H1 (cell line): ENCODE measurements at regions not wholly inside any gene's neighbourhood (a gene's known extent, or its start where the extent isn't known, plus 50 kb on each side); places are given as distances from the start of the nearest gene placed in this dataset.

Experiments used
- CEBPB ChIP-seq: IDR thresholded peaks from 2 replicates; pipeline ENCODE4 v1.6.1; 2012; ENCODE audit warnings: low read depth, low read length
- EZH2 ChIP-seq: fragments of 200-600 bp; sonication (generic); IDR thresholded peaks from 2 replicates; pipeline ENCODE4 v1.7.1; 2012; ENCODE audit warnings: low read depth, mild to moderate bottlenecking, moderate library complexity, low read length, inconsistent platforms; ENCODE audit not compliant: severe bottlenecking
- PHF8 ChIP-seq: fragments of 200-600 bp; sonication (generic); conservative IDR thresholded peaks from 2 replicates; pipeline ENCODE4 v1.7.1; 2012; ENCODE audit warnings: low read depth, mild to moderate bottlenecking, inconsistent platforms, low read length, moderate library complexity
- RAD21 ChIP-seq, 2 experiments: IDR thresholded peaks in 1 of 2; conservative IDR thresholded peaks in 1 of 2; 2 replicates each; pipeline ENCODE4 v1.6.1; 2011; ENCODE audit warnings: low read depth in 2 of 2, low read length in 2 of 2, improper control_type of control experiment in 1 of 2, inconsistent platforms in 1 of 2, mild to moderate bottlenecking in 1 of 2, moderate library complexity in 1 of 2
- SP2 ChIP-seq: IDR thresholded peaks from 2 replicates; pipeline ENCODE4 v1.6.1; 2012; ENCODE audit warnings: mild to moderate bottlenecking, low read length, inconsistent platforms
- SP4 ChIP-seq: IDR thresholded peaks from 2 replicates; pipeline ENCODE4 v1.6.1; 2012; ENCODE audit warnings: low read length, inconsistent platforms
- TAF1 ChIP-seq: IDR thresholded peaks from 2 replicates; pipeline ENCODE4 v1.6.1; 2011; ENCODE audit warnings: mild to moderate bottlenecking, low read depth, low read length

- TF ChIP-seq SP2, result no peak
- TF ChIP-seq RAD21 (IDR thresholded peaks at IDR 0.05 in 1 of 2, conservative IDR thresholded peaks at IDR 0.05 in 1 of 2; ENCODE audit: low read depth in 2 of 2, low read length in 2 of 2), result no peak
- no peak for TF ChIP-seq SP4
- TF ChIP-seq TAF1, result no peak
- no peak for TF ChIP-seq EZH2
- TF ChIP-seq CEBPB, result no peak
- TF ChIP-seq PHF8, result no peak
Measured at GRCh38 chr9:81798606-81799005, 109.3 kb upstream of the TLE1 start (continued).
